Immature natural killer cell (primary cell): ENCODE measurements at regions not wholly inside any gene's neighbourhood (a gene's known extent, or its start where the extent isn't known, plus 50 kb on each side); places are given as distances from the start of the nearest gene placed in this dataset.
A peak's percentile ranks its signal among the peaks of the same experiment; 100 is the strongest.

Source experiments
- DNase-seq, 3 donors: peaks; one replicate each; pipeline ENCODE4 v3.0.0; 2022; ENCODE audit warnings: mixed read lengths in 1 of 3
- H3K27ac Mint-ChIP-seq, 6 donors: one replicate each; pipeline ENCODE4 v1.8.0; 2020; ENCODE audit warnings: mixed read lengths in 6 of 6, mild to moderate bottlenecking in 5 of 6, inconsistent platforms in 4 of 6, moderate library complexity in 3 of 6
- H3K27me3 Mint-ChIP-seq, 3 donors: one replicate each; pipeline ENCODE4 v1.8.0; 2020 to 2021; ENCODE audit warnings: low read depth in 3 of 3, mild to moderate bottlenecking in 3 of 3, mixed read lengths in 3 of 3, moderate library complexity in 3 of 3, inconsistent platforms in 1 of 3
- H3K36me3 Mint-ChIP-seq, 3 donors: one replicate each; pipeline ENCODE4 v1.8.0; 2020; ENCODE audit warnings: mixed read lengths in 3 of 3, inconsistent platforms in 2 of 3, mild to moderate bottlenecking in 2 of 3
- H3K4me1 Mint-ChIP-seq, 2 donors: one replicate each; pipeline ENCODE4 v1.8.0; 2020; ENCODE audit warnings: inconsistent platforms in 2 of 2, mild to moderate bottlenecking in 2 of 2, mixed read lengths in 2 of 2, moderate library complexity in 1 of 2
- H3K4me3 Mint-ChIP-seq, 5 donors: one replicate each; pipeline ENCODE4 v1.8.0; 2020; ENCODE audit warnings: mild to moderate bottlenecking in 5 of 5, mixed read lengths in 5 of 5, inconsistent platforms in 3 of 5, moderate library complexity in 3 of 5
- H3K9me3 Mint-ChIP-seq, 6 donors: one replicate each; pipeline ENCODE4 v1.8.0; 2020; ENCODE audit warnings: mild to moderate bottlenecking in 6 of 6, mixed read lengths in 6 of 6, inconsistent platforms in 4 of 6, moderate library complexity in 3 of 6

DNA sequence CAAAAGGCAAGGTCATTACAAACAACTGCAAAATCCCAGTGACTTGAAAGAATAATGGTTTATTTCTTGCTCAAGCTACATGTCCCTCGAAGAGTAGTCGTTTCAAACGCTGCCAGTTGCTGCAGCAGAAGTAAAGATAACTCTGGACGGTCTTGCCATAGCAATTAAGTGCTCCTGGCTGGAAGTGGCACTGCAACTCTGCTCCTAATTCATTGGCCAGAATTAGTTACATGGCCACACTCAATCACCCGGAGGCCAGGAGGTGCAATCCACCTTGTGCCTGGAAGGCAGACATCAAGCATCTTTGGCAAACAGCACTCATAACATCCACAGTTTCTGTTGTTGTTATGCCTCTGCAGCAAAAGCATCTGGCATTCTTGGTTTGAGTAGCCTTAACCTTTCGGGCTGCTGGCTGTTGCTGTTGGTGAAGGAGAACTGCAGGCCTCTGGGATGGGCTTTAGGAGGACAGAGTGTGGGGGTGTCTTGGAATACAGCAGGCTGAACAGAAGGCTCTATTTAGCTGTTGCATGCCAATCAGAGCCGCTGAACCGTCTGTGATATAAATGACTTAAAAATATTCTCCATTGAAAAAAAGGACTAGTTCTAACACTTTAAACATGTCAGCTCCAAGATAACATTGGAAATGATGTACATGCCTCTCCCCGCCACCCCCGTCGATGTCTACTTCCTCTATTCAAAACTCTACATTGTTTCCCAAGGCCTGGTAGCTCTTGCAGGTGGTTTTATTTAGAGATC, 123.5 kb upstream of the DYRK2 start:
- DNase-seq = no peak
- peaks cover 0 to 6% of the 10 kb centered on the region in 2 donors for H3K4me1 Mint-ChIP-seq
- H3K9me3 Mint-ChIP-seq = no peaks in the 10 kb centered on the region
- H3K27ac Mint-ChIP-seq = no peak overlapping the region
- peaks cover 0 to 4% (median 3%) of the 10 kb centered on the region in 3 donors for H3K27me3 Mint-ChIP-seq
- no peak overlapping the region for H3K4me3 Mint-ChIP-seq
- H3K36me3 Mint-ChIP-seq = no peaks in the 10 kb centered on the region

DNA sequence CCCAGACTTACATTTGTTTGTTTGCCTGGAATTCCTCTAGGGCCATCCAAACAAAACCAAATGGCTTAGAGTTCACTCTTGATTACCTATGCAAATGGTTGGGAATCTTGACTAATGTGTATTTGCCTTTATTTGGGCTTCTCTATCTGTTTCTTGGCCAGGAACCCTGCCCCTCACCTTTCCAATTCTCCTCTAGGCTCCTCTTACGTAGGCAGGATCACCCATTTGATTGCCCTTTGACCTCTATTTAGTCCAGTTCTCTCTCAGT, 123.0 kb upstream of the DYRK2 start:
- H3K36me3 Mint-ChIP-seq = no peaks in the 10 kb centered on the region
- no peak for DNase-seq
- H3K4me3 Mint-ChIP-seq = no peak overlapping the region
- H3K27me3 Mint-ChIP-seq = peaks cover 0 to 6% (median 3%) of the 10 kb centered on the region in 3 donors
- H3K27ac Mint-ChIP-seq = no peak overlapping the region
- no peaks in the 10 kb centered on the region for H3K9me3 Mint-ChIP-seq
- peaks cover 0 to 6% of the 10 kb centered on the region in 2 donors for H3K4me1 Mint-ChIP-seq

DNA sequence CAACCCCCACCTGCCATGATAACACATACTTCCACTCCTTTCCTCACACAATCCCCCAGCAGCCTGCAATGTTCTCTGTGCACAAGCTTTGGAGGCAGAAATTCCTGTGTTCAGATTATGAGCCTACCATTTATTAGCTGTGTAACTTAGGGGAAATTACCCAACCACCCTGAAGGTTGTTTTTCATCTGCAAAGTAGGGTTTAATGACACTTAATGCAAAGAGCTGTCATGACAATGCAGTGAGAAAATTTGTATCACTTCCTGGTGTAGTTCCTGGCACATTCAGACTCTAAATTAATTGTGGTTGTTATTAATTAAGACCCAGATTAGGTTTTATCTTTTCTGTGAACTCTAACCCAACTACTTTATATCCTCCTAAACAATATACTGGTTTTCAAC, 122.4 kb upstream of the DYRK2 start:
- Mint-ChIP-seq H3K27me3 (peaks cover 0 to 6% (median 3%) of the 10 kb centered on the region in 3 donors), H3K36me3 (no peaks in the 10 kb centered on the region), H3K9me3 (no peaks in the 10 kb centered on the region), H3K4me1 (peaks cover 0 to 6% of the 10 kb centered on the region in 2 donors), H3K27ac (peak overlapping the region in 1 of 6 donors; percentile 53), H3K4me3 (no peak overlapping the region)
- DNase-seq = no peak

DNA sequence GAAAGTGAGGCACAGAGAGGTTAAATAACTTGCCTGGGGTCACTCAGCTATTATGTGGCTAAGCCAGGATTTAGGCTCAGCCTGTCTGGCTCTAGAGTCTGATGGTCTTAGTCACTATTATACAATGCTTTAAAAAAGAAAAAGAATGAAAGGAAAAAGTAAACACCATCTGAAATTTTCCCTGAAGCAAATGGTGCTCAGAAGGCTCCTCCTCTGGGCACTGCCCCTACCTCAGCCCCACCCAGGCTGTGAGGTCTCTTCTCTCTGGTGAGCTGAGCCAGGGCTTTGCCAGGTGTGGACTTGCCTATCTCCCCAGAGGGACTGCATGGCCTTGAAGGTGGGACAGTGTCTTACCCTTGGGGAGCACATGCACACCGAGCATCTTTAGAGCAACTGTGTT, 117.5 kb upstream of the DYRK2 start:
- H3K4me3 Mint-ChIP-seq = no peak overlapping the region
- peaks cover 2 to 3% of the 10 kb centered on the region in 2 donors for H3K4me1 Mint-ChIP-seq
- no peak for DNase-seq
- no peaks in the 10 kb centered on the region for H3K9me3 Mint-ChIP-seq
- H3K27ac Mint-ChIP-seq = no peak overlapping the region
- H3K36me3 Mint-ChIP-seq = peaks cover 0 to 3% (median 0%) of the 10 kb centered on the region in 3 donors
- H3K27me3 Mint-ChIP-seq = peaks cover 0 to 8% (median 0%) of the 10 kb centered on the region in 3 donors

DNA sequence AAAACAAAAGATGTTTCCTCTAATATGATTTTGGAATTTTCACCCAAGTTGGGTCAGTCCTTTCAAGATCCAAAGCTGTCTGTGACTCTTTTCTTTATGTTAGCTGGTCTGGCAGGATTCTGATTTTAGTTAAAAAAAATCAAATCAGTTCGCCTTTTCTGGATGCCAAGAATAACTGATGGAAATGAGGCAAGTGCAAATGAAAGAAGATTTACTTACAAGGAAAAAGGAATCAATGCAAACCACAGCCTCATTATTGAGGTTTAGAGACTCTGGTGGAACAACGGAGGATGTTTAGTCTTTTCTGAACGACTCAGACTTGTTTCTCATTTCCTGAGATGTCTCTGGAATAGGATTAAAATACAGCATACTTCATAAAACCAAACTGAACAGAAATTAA, 117.0 kb upstream of the DYRK2 start:
- H3K9me3 Mint-ChIP-seq = no peaks in the 10 kb centered on the region
- peaks cover 0 to 6% of the 10 kb centered on the region in 2 donors for H3K4me1 Mint-ChIP-seq
- no peak overlapping the region for H3K27ac Mint-ChIP-seq
- H3K4me3 Mint-ChIP-seq = no peak overlapping the region
- no peak for DNase-seq
- peaks cover 0 to 3% (median 0%) of the 10 kb centered on the region in 3 donors for H3K36me3 Mint-ChIP-seq
- H3K27me3 Mint-ChIP-seq = peaks cover 0 to 8% (median 0%) of the 10 kb centered on the region in 3 donors

DNA sequence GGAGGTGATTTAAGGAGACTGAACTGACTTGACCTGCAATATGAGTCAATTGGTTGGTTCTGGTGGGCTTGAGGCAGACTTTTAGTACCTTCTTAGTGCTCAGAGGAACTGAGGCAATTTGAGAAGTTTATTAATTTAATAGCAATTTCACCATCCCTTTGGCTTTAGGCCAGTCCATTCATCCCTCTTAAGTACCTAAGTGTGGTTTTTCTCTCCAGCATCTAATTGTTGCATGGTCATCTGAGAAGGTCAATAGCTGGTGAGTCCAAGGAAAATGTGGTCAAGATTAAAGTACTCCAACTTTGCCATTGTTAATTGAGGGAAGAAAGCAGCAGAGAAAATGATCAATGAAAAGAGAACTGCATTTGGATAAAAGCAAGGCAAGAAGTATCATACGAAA, 115.4 kb upstream of the DYRK2 start:
- H3K27ac Mint-ChIP-seq = no peak overlapping the region
- H3K27me3 Mint-ChIP-seq = peaks cover 0 to 8% (median 0%) of the 10 kb centered on the region in 3 donors
- no peaks in the 10 kb centered on the region for H3K9me3 Mint-ChIP-seq
- H3K36me3 Mint-ChIP-seq = peaks cover 0 to 3% (median 0%) of the 10 kb centered on the region in 3 donors
- H3K4me3 Mint-ChIP-seq = no peak overlapping the region
- H3K4me1 Mint-ChIP-seq = peaks cover 4 to 13% of the 10 kb centered on the region in 2 donors
- no peak for DNase-seq

DNA sequence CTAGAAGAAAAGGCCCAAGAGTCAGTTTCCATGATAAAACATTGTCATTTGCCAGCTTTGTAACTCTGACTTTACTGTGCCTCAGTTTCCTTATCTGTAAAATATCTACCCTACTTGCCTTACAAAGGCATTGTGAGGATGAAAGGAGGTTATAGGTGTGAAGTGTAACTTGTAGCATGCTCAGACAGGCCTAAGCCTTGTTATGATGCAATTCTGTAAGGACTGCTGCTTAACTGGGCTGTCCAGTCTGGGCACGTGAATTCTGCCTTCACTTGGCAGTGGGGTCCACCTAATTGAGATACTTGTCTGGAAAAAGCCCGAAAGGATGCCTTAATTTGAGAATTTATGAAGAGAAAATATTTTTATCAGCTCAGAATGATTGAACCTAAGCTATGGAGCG, 114.5 kb upstream of the DYRK2 start:
- H3K27me3 Mint-ChIP-seq = peaks cover 0 to 4% (median 0%) of the 10 kb centered on the region in 3 donors
- no peak overlapping the region for H3K4me3 Mint-ChIP-seq
- H3K27ac Mint-ChIP-seq = no peak overlapping the region
- no peaks in the 10 kb centered on the region for H3K9me3 Mint-ChIP-seq
- H3K36me3 Mint-ChIP-seq = peaks cover 0 to 3% (median 0%) of the 10 kb centered on the region in 3 donors
- no peak for DNase-seq
- H3K4me1 Mint-ChIP-seq = peaks cover 4 to 13% of the 10 kb centered on the region in 2 donors

DNA sequence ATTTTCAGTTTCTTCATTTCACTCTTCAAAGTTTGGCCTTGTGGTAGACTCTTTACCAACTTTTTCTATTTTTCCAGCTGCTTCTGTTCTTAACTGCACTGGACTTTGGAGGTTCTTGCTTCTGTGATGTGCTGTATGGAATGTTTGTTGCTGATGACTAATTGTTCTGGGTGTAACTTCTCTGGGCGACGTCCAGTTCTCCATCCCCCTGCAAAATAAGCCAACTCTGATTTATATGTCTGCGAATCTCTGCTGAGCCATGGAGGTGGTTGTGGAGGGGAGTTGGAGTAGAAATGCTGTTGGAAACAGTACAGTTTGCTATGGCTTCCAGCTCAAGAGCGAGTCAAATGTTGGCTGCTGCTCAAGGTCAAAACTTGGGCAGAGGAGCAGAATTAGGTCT, 113.9 kb upstream of the DYRK2 start:
- Mint-ChIP-seq H3K4me3 (no peak overlapping the region), H3K9me3 (no peaks in the 10 kb centered on the region)

DNA sequence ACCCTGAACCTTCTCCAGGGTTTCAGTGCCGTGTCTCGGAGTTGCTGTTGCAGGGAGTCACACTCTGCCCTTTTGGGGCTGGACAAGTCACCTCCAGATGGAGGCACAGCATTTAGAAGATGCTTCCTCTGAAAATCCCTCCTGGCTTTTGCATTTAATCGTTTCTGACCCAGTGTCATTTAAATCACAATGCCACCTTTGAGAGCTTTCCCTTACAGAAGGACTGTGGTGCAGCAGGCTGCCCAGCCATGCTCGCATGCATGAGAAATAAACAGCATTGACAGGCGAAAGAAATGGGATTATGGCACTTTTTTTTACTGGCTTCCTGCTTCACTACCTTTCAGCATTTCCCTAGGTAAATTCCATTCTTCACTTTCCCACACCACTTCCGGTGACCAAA, 113.4 kb upstream of the DYRK2 start:
- Mint-ChIP-seq H3K27me3 (peaks cover 0 to 3% (median 0%) of the 10 kb centered on the region in 3 donors), H3K9me3 (no peaks in the 10 kb centered on the region), H3K27ac (no peak overlapping the region), H3K4me3 (no peak overlapping the region), H3K4me1 (peaks cover 4 to 13% of the 10 kb centered on the region in 2 donors), H3K36me3 (peaks cover 0 to 3% (median 0%) of the 10 kb centered on the region in 3 donors)
- no peak for DNase-seq

More for the DNA sequence above, 113.9 kb upstream of the DYRK2 start:
- no peak for DNase-seq
- Mint-ChIP-seq H3K36me3 (peaks cover 0 to 3% (median 0%) of the 10 kb centered on the region in 3 donors), H3K4me1 (peaks cover 4 to 13% of the 10 kb centered on the region in 2 donors), H3K27me3 (peaks cover 0 to 4% (median 0%) of the 10 kb centered on the region in 3 donors), H3K27ac (no peak overlapping the region)

DNA sequence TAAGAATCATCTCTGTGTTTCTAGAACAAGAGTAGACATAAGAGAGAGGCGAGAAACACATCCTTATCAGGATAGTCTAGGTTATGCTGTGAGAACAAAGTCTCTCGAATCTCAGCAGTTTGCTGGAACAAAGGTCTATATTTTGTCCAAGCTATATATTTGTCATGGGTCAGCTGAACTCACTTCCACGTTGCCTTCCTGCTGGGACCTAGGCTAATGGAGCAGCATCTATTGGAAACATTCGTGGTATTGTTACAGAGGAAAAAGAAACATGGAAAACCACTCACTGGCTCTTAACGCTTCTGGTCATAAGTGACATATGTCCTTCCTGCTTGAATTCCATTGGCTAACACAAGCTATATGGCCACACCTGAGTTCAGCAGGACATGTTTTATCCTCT, 112.6 kb upstream of the DYRK2 start:
- H3K9me3 Mint-ChIP-seq = no peaks in the 10 kb centered on the region
- DNase-seq = no peak
- H3K27ac Mint-ChIP-seq = no peak overlapping the region
- H3K4me1 Mint-ChIP-seq = peaks cover 4 to 13% of the 10 kb centered on the region in 2 donors
- no peak overlapping the region for H3K4me3 Mint-ChIP-seq
- H3K27me3 Mint-ChIP-seq = peaks cover 0 to 3% (median 0%) of the 10 kb centered on the region in 3 donors
- H3K36me3 Mint-ChIP-seq = peaks cover 0 to 3% (median 0%) of the 10 kb centered on the region in 3 donors

DNA sequence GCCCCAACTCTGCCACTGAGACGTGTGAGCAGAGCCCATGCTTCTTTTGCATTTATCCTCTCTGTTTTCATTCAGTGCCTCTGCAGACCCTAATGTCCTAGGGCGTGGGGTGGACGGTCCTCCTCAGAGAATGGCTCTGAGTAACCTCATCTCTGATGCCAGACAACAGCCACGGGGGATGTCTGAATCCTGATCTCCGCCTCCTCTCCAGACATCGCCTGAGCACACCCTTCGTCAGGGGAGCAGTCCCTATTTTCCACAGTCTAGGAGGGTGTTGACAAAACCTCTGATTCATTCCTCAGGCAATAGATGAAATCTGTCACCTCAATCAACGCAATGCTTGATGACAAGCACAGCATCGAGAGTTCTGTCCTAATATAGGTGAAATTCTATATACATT, 109.2 kb upstream of the DYRK2 start:
- no peaks in the 10 kb centered on the region for H3K9me3 Mint-ChIP-seq
- peaks cover 4 to 13% of the 10 kb centered on the region in 2 donors for H3K4me1 Mint-ChIP-seq
- DNase-seq = no peak
- H3K36me3 Mint-ChIP-seq = no peaks in the 10 kb centered on the region
- peaks cover 0 to 3% (median 0%) of the 10 kb centered on the region in 3 donors for H3K27me3 Mint-ChIP-seq
- H3K27ac Mint-ChIP-seq = no peak overlapping the region
- no peak overlapping the region for H3K4me3 Mint-ChIP-seq

DNA sequence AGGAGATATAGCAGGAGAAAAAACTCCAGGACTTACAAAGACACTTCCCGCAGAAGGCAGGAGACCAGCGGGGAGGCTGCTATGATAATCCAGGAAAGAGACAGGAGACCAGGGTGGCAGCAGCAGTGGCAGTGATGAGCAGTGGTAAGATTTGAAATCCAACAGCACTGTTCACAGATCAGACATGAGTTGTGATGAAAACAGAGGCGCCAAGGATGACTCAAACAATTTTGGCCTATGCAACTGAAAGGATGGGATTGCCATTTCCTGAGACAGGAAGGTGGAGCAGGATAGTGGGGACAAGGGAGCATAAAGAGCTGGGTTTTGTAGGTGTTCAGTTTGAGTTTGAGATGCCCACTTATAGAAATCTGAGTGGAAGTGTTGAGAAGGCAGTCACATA, 108.6 kb upstream of the DYRK2 start:
- Mint-ChIP-seq H3K36me3 (no peaks in the 10 kb centered on the region), H3K4me3 (no peak overlapping the region), H3K27ac (no peak overlapping the region), H3K4me1 (peaks cover 4 to 13% of the 10 kb centered on the region in 2 donors), H3K9me3 (no peaks in the 10 kb centered on the region), H3K27me3 (no peaks in the 10 kb centered on the region)
- no peak for DNase-seq

DNA sequence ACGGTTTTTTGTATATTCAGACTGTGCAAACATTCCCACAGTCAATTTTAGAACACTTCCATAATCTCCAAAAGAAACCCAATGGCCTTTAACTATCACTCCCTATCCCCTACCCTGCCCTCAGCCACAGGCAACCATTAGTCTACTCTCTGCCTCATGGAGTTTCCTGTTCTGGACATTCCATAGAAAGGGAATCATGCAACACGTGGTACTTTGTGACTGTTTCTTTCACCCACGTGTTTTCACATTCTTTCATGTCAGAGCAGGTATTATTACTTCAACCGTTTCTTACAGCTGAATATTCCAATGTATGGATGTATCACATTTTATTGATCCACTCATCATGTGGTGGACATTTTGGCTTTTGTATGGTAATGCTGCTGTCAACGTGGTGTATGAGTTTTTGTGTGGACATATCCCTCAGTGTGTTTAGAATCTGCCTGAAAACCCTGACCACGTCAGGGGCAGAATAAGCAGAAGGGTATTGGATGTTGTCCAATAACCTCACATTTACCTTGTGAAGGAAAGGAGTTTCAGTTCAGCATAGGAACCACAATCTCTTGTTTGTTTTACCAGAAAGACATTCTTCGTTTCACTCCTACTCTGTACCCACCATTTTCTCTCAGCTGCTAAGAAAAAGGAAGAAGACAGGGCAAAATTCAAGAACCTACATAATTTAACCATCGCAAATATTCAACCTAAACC, 107.5 kb upstream of the DYRK2 start:
- H3K4me3 Mint-ChIP-seq = no peak overlapping the region

DNA sequence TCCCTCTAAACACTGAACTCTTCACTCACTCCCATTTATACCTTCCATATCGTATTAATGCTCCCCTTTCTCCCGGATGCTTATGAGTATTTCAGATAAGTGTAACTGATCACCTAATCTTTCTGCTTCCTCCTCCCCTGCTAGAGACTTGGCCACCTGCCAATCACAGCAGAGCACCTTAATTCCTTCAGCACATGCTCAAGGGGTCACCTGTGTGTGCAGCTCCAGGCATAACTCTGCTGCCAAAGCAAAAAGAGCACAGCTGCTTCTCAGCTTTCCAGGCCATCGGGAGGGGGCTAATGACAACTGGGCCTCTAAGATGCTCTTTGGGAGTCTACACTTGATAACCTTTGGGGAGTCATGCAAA, 106.9 kb upstream of the DYRK2 start:
- Mint-ChIP-seq H3K27me3 (no peaks in the 10 kb centered on the region), H3K4me1 (peaks cover 4 to 7% of the 10 kb centered on the region in 2 donors), H3K4me3 (no peak overlapping the region), H3K36me3 (no peaks in the 10 kb centered on the region), H3K9me3 (no peaks in the 10 kb centered on the region), H3K27ac (peak overlapping the region in 1 of 6 donors; percentile 37)
- DNase-seq = no peak

More for the DNA sequence above, 107.5 kb upstream of the DYRK2 start:
- Mint-ChIP-seq H3K27me3 (no peaks in the 10 kb centered on the region), H3K9me3 (no peaks in the 10 kb centered on the region), H3K27ac (peak overlapping the region in 1 of 6 donors; percentile 37), H3K36me3 (no peaks in the 10 kb centered on the region), H3K4me1 (peaks cover 4 to 12% of the 10 kb centered on the region in 2 donors)
- DNase-seq = no peak
